Adrenal gland (tissue), 9 donors: ENCODE measurements at regions not wholly inside any gene's neighbourhood (a gene's known extent, or its start where the extent isn't known, plus 50 kb on each side); places are given as distances from the start of the nearest gene placed in this dataset.

Experiments used
- DNase-seq, 7 donors: peaks; one replicate each; pipeline ENCODE4 v3.0.0-alpha.2; 2019 to 2020
- H3K27ac ChIP-seq, 5 donors: fragments of 200-600 bp; sonication (generic) in 4 of 5; 1 replicate in 3 of 5; 2 replicates in 2 of 5; pipeline versions ENCODE4 v1.5.1 to v1.8.0; 2016 to 2020; ENCODE audit warnings: mild to moderate bottlenecking in 1 of 5
- H3K27me3 ChIP-seq: fragments of 200-600 bp; 2 replicates; pipeline ENCODE4 v1.8.0; 2021
- H3K36me3 ChIP-seq, 2 donors: fragments of 200-600 bp; replicated peaks in 1 of 2; 1 replicate in 1 of 2; 2 replicates in 1 of 2; pipeline versions ENCODE4 v1.5.1 to v1.8.0; 2018 to 2022
- H3K4me1 ChIP-seq, 2 donors: fragments of 200-600 bp; replicated peaks in 1 of 2; 1 replicate in 1 of 2; 2 replicates in 1 of 2; pipeline versions ENCODE4 v1.5.1 to v1.8.0; 2018 to 2021
- H3K4me3 ChIP-seq, 4 donors: fragments of 200-600 bp; sonication (generic) in 3 of 4; one replicate each; pipeline ENCODE4 v1.5.1; 2016 to 2018
- H3K9me3 ChIP-seq, 3 donors: fragments of 200-600 bp; sonication (generic) in 1 of 3; replicated peaks in 1 of 3; 1 replicate in 2 of 3; 2 replicates in 1 of 3; pipeline versions ENCODE4 v1.5.1 to v1.8.0; 2016 to 2021
- POLR2A ChIP-seq, 2 donors: fragments of 450-650 bp; IDR thresholded peaks; one replicate each; pipeline ENCODE4 v1.6.1; 2017; ENCODE audit warnings: antibody characterized with exemption in 2 of 2, mild to moderate bottlenecking in 2 of 2, moderate library complexity in 1 of 2
- WGBS, 4 donors: extraction: QIAGEN DNeasy Blood & Tissue Kit in 2 of 4; methylation state at CpG; one replicate each; pipeline versions ENCODE4 v1.1.5 to v1.1.7; 2013 to 2017; 5-methylcytosine and 5-hydroxymethylcytosine counted together
- intact Hi-C, 2 donors: fragments of 100-400 bp; cut with DNase I; formaldehyde crosslinking; loops; one replicate each; pipeline versions ENCODE4 v1.14.1 to v1.15.0; 2022 to 2023
- TF ChIP-seq, protein P1 (sequence below), 6 experiments: fragments of 450-650 bp in 4 of 6; fragments of 200-600 bp in 2 of 6; sonication (generic) in 1 of 6; IDR thresholded peaks; 1 replicate in 5 of 6; 2 replicates in 1 of 6; pipeline versions ENCODE4 v1.5.1 to v1.8.0; 2016 to 2021; ENCODE audit warnings: antibody characterized with exemption in 6 of 6, mild to moderate bottlenecking in 2 of 6, moderate library complexity in 1 of 6
- donor health status: healthy with polysubstance abuse.
- donor health status: Bipolar disorder and iron deficiency.
- donor health status: DM: yes; HTN: yes; CAD: no.
- donor health status: DM: no; HTN: no; CAD: no.
- donor health status: DM: no; HTN: no; CAD: no.

DNA sequence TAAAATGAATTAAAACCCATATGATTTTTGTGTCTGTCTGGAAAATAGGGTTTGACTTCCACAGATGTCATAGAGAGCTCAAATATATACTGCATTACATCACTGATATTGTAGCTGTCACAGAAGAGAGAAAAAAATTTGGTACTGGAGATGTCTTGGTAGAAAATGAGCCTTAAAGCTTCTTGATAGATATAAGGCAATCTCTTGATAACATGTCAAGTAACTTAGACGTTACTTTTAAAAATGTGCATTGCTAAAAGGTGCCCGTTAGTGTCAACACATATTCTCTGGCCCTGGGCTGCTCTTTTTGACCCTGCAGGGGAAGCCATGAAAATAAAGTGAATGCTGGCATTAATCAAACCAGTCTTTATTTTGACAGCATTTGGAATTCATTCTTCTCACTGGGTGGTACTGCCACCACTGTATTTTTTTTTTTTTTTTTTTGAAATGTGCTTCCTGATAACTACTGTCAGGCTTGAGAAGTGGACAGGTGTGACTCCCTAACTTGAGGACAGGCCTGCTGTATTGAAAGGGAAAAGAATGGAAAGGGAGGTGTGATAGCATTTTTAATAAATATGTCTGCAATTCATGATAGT is 53.0 kb upstream of the RAPGEF2 start:
- intact Hi-C loops: no loop called here
- TF ChIP-seq POLR2A (IDR thresholded peaks at IDR 0.05): no peak
- TF ChIP-seq, protein P1, sequence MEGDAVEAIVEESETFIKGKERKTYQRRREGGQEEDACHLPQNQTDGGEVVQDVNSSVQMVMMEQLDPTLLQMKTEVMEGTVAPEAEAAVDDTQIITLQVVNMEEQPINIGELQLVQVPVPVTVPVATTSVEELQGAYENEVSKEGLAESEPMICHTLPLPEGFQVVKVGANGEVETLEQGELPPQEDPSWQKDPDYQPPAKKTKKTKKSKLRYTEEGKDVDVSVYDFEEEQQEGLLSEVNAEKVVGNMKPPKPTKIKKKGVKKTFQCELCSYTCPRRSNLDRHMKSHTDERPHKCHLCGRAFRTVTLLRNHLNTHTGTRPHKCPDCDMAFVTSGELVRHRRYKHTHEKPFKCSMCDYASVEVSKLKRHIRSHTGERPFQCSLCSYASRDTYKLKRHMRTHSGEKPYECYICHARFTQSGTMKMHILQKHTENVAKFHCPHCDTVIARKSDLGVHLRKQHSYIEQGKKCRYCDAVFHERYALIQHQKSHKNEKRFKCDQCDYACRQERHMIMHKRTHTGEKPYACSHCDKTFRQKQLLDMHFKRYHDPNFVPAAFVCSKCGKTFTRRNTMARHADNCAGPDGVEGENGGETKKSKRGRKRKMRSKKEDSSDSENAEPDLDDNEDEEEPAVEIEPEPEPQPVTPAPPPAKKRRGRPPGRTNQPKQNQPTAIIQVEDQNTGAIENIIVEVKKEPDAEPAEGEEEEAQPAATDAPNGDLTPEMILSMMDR (IDR thresholded peaks at IDR 0.05): no peak
- H3K9me3 ChIP-seq: no peaks in the 10 kb centered on the region
- DNase-seq: no peak
- H3K4me3 ChIP-seq: no peak overlapping the region
- H3K27ac ChIP-seq: no peak overlapping the region
- 65 to 74% (median 70%) methylated on average over 2 of the region's 2 CpGs for WGBS, 4 donors
- no peaks in the 10 kb centered on the region for H3K36me3 ChIP-seq
- H3K27me3 ChIP-seq: peaks cover 14% of the 10 kb centered on the region
- H3K4me1 ChIP-seq: peaks cover 7 to 9% of the 10 kb centered on the region in 2 donors

DNA sequence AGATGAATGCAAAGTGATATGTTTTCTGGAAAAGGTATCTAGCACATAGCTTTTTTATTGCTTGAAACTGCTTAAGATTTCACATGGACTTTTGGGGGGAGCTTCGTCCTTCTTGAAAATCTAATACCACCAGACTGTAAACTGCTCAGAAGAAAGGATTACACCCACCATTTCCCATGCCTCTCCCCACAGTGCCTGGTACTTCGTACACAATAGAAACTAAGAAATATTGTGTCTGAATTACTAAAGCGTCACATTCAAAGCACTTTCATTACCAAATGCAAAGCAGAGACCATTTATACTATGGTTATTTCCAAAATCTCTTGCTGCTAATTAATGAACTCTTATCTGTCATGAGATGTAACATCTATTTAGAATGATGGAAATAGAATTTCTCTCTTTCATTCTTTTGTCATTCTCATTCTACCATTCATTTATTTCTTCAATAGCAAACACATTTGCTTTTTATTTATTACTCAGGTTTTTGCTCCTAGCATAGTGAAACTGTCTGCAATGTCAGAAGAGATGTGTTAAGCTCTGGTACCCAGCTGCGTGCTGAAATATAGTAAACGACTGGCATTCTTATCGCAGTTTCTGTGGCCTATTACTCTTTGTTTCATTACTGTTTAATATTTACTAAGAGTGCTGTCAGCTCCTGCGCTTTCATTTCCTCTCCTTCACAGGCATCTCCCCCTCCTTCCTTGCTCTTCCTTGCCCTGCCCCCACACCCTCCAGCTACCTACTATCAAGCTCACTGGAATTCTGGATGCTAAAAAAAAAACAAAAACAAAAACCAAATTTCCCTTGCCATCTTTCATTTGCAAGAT is 51.4 kb upstream of the RAPGEF2 start:
- TF ChIP-seq, protein P1 (IDR thresholded peaks at IDR 0.05): no peak
- TF ChIP-seq POLR2A (IDR thresholded peaks at IDR 0.05): no peak
- intact Hi-C loops: no loop called here
- Histone ChIP-seq H3K27ac (no peak overlapping the region), H3K36me3 (no peaks in the 10 kb centered on the region), H3K4me3 (no peak overlapping the region), H3K9me3 (no peaks in the 10 kb centered on the region), H3K4me1 (peaks cover 7 to 9% of the 10 kb centered on the region in 2 donors), H3K27me3 (peaks cover 16% of the 10 kb centered on the region)
- 44 to 62% (median 56%) methylated on average over 7 of the region's 7 CpGs for WGBS, 4 donors
- DNase-seq: no peak

DNA sequence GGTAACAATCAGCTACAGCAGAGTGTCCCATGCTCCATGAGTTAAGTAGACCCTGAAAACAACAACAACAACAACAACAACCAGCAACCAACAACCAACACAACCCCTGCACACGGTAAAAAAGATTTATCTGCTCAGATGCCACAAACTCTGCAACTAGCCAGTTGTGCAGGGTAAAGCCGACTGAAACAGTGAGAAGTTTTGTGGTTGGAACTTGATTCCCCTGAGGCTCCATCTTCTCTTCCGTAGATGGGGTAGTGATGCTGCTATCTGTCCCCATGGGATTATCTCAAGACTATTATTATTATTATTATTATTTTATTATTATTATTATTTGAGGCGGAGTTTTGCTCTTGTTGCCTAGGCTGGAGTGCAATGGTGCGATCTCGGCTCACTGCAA is 50.6 kb upstream of the RAPGEF2 start:
- Histone ChIP-seq H3K27me3 (peaks cover 17% of the 10 kb centered on the region), H3K9me3 (no peaks in the 10 kb centered on the region), H3K36me3 (no peaks in the 10 kb centered on the region), H3K4me1 (peaks cover 7% of the 10 kb centered on the region in 2 donors), H3K27ac (no peak overlapping the region), H3K4me3 (no peak overlapping the region)
- 77 to 91% (median 85%) methylated on average over 6 of the region's 6 CpGs for WGBS, 4 donors
- intact Hi-C loops: no loop called here
- DNase-seq: no peak
- no peak for TF ChIP-seq POLR2A (IDR thresholded peaks at IDR 0.05)
- TF ChIP-seq, protein P1 (IDR thresholded peaks at IDR 0.05): no peak
